CD4-positive, alpha-beta T cell (primary cell): ENCODE measurements at regions not wholly inside any gene's neighbourhood (a gene's known extent, or its start where the extent isn't known, plus 50 kb on each side); places are given as distances from the start of the nearest gene placed in this dataset.

ENCODE experiments used
- ATAC-seq: fragments of 200-7000 bp; cut with Tn5 transposase; one replicate; pipeline ENCODE4 v1.10.0; 2022; ENCODE audit warnings: mild to moderate bottlenecking; ENCODE audit not compliant: poor library complexity
- CTCF ChIA-PET: fragments of 350-600 bp; sonication (Branson Sonifier 250); formaldehyde crosslinking; loops from one replicate; lab custom pipeline; 2021; ENCODE audit warnings: antibody characterized with exemption, inconsistent platforms; lab: Charles Lee
- POLR2A ChIA-PET: fragments of 350-600 bp; sonication (Branson Sonifier 250); formaldehyde crosslinking; loops from one replicate; lab custom pipeline; 2021; ENCODE audit warnings: antibody characterized with exemption, inconsistent platforms; lab: Charles Lee
- DNase-seq, 14 experiments: peaks; one replicate each; pipeline ENCODE4 v3.0.0-alpha.2; 2013 to 2020; ENCODE audit warnings: mixed read lengths in 2 of 14
- H3K27ac ChIP-seq, 2 donors: one replicate each; pipeline versions ENCODE4 v1.5.1 to v1.7.0; 2013; ENCODE audit warnings: low read length in 2 of 2, low read depth in 1 of 2, mild to moderate bottlenecking in 1 of 2
- H3K27me3 ChIP-seq, 2 experiments: 1 replicate in 1 of 2; 2 replicates in 1 of 2; pipeline versions ENCODE4 v1.6.1 to v1.7.0; 2013; ENCODE audit warnings: low read length in 2 of 2, control low read depth in 1 of 2, mild to moderate bottlenecking in 1 of 2, moderate library complexity in 1 of 2; ENCODE audit not compliant: insufficient read depth in 2 of 2, control insufficient read depth in 1 of 2
- H3K36me3 ChIP-seq: one replicate; pipeline ENCODE4 v1.6.1; 2013; ENCODE audit warnings: low read length, control low read depth; ENCODE audit not compliant: insufficient read depth
- H3K4me1 ChIP-seq: one replicate; pipeline ENCODE4 v1.6.1; 2013; ENCODE audit warnings: low read length, control low read depth; ENCODE audit not compliant: insufficient read depth
- H3K4me3 ChIP-seq: one replicate; pipeline ENCODE4 v1.5.1; 2013; ENCODE audit warnings: mild to moderate bottlenecking, low read length, moderate library complexity
- H3K9me3 ChIP-seq, 2 experiments: 1 replicate in 1 of 2; 2 replicates in 1 of 2; pipeline versions ENCODE4 v1.6.1 to v1.7.0; 2013; ENCODE audit warnings: low read length in 2 of 2, mild to moderate bottlenecking in 2 of 2, control low read depth in 1 of 2, moderate library complexity in 1 of 2; ENCODE audit not compliant: control insufficient read depth in 1 of 2, insufficient read depth in 1 of 2
- H3K27ac Mint-ChIP-seq: one replicate; pipeline ENCODE4 v1.8.0; 2020; ENCODE audit warnings: mixed read lengths
- H3K27me3 Mint-ChIP-seq: one replicate; pipeline ENCODE4 v1.8.0; 2021; ENCODE audit warnings: mixed read lengths
- H3K36me3 Mint-ChIP-seq: one replicate; pipeline ENCODE4 v1.8.0; 2021; ENCODE audit warnings: low read depth, mixed read lengths
- H3K4me1 Mint-ChIP-seq: one replicate; pipeline ENCODE4 v1.8.0; 2021; ENCODE audit warnings: low read depth, mixed read lengths
- H3K4me3 Mint-ChIP-seq: one replicate; pipeline ENCODE4 v1.8.0; 2020; ENCODE audit warnings: mild to moderate bottlenecking, mixed read lengths
- H3K9me3 Mint-ChIP-seq: one replicate; pipeline ENCODE4 v1.8.0; 2020; ENCODE audit warnings: mixed read lengths
- intact Hi-C, 2 experiments: fragments of 100-400 bp; cut with DNase I in 1 of 2; cut with micrococcal nuclease in 1 of 2; formaldehyde crosslinking; loops; one replicate each; pipeline versions ENCODE4 v1.15.1 to v1.9.0; 2023 to 2025; cut with DNase I, micrococcal nuclease
- TF ChIP-seq, protein P1 (sequence below): fragments of 200-600 bp; IDR thresholded peaks from one replicate; pipeline ENCODE4 v1.8.0; 2022; ENCODE audit warnings: antibody characterized with exemption, mild to moderate bottlenecking

- Mint-ChIP-seq H3K4me3 (no peak overlapping the region), H3K36me3 (no peaks in the 10 kb centered on the region), H3K4me1 (no peaks in the 10 kb centered on the region), H3K27me3 (no peaks in the 10 kb centered on the region), H3K27ac (no peak overlapping the region), H3K9me3 (no peaks in the 10 kb centered on the region)
- Histone ChIP-seq H3K4me3 (no peak overlapping the region), H3K4me1 (no peaks in the 10 kb centered on the region), H3K27ac (no peak overlapping the region), H3K36me3 (no peaks in the 10 kb centered on the region), H3K9me3 (no peaks in the 10 kb centered on the region), H3K27me3 (no peaks in the 10 kb centered on the region)
- no peak for DNase-seq
- intact Hi-C loops, result no loop called here
- POLR2A ChIA-PET, result no interaction called here
- TF ChIP-seq, protein P1, sequence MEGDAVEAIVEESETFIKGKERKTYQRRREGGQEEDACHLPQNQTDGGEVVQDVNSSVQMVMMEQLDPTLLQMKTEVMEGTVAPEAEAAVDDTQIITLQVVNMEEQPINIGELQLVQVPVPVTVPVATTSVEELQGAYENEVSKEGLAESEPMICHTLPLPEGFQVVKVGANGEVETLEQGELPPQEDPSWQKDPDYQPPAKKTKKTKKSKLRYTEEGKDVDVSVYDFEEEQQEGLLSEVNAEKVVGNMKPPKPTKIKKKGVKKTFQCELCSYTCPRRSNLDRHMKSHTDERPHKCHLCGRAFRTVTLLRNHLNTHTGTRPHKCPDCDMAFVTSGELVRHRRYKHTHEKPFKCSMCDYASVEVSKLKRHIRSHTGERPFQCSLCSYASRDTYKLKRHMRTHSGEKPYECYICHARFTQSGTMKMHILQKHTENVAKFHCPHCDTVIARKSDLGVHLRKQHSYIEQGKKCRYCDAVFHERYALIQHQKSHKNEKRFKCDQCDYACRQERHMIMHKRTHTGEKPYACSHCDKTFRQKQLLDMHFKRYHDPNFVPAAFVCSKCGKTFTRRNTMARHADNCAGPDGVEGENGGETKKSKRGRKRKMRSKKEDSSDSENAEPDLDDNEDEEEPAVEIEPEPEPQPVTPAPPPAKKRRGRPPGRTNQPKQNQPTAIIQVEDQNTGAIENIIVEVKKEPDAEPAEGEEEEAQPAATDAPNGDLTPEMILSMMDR, result no peak
- CTCF ChIA-PET, result no interaction called here
- no peak for ATAC-seq
These were observed 140.9 kb downstream of the UTP18 start for GRCh38 chr17:51401279-51401678.

GRCh38 chr17:51402899-51403298 lies 142.6 kb downstream of the UTP18 start:
- DNase-seq (no peak), ATAC-seq (no peak)
- Histone ChIP-seq H3K27me3 (no peaks in the 10 kb centered on the region), H3K4me1 (no peaks in the 10 kb centered on the region), H3K9me3 (no peaks in the 10 kb centered on the region), H3K27ac (no peak overlapping the region), H3K36me3 (no peaks in the 10 kb centered on the region), H3K4me3 (no peak overlapping the region)
- no peaks in the 10 kb centered on the region for H3K9me3 Mint-ChIP-seq
- CTCF ChIA-PET, result interaction anchor here (1.5 kb wide), 1 partner anchor 59 kb away, joined by 3 read pairs; no protein-coding TSS in a partner anchor
- no peak overlapping the region for H3K4me3 Mint-ChIP-seq
- no peak overlapping the region for H3K27ac Mint-ChIP-seq
- TF ChIP-seq, protein P1, result no peak
- H3K27me3 Mint-ChIP-seq, result no peaks in the 10 kb centered on the region
- POLR2A ChIA-PET, result no interaction called here
- intact Hi-C loops, result no loop called here
- no peaks in the 10 kb centered on the region for H3K36me3 Mint-ChIP-seq
- H3K4me1 Mint-ChIP-seq, result no peaks in the 10 kb centered on the region

- no peak overlapping the region for H3K27ac Mint-ChIP-seq
- POLR2A ChIA-PET, result interaction anchor here (1.2 kb wide), 1 partner anchor 12 kb away, joined by 3 read pairs; no protein-coding TSS in a partner anchor
- H3K4me3 Mint-ChIP-seq, result no peak overlapping the region
These were observed 147.2 kb downstream of the UTP18 start for GRCh38 chr17:51407576-51407975.

More at GRCh38 chr17:51407576-51407975, 147.2 kb downstream of the UTP18 start:
- Histone ChIP-seq H3K36me3 (no peaks in the 10 kb centered on the region), H3K9me3 (no peaks in the 10 kb centered on the region), H3K27ac (no peak overlapping the region), H3K4me3 (no peak overlapping the region), H3K4me1 (no peaks in the 10 kb centered on the region), H3K27me3 (peaks cover 0 to 4% of the 10 kb centered on the region in 2 experiments)
- CTCF ChIA-PET, result no interaction called here
- H3K27me3 Mint-ChIP-seq, result no peaks in the 10 kb centered on the region
- DNase-seq (no peak), ATAC-seq (no peak)
- H3K9me3 Mint-ChIP-seq, result no peaks in the 10 kb centered on the region
- no peaks in the 10 kb centered on the region for H3K4me1 Mint-ChIP-seq
- TF ChIP-seq, protein P1, result no peak
- no peaks in the 10 kb centered on the region for H3K36me3 Mint-ChIP-seq
- intact Hi-C loops, result no loop called here
